ENCODE measurements at regions not wholly inside any gene's neighbourhood (a gene's known extent, or its start where the extent isn't known, plus 50 kb on each side); places are given as distances from the start of the nearest gene placed in this dataset.

DNA sequence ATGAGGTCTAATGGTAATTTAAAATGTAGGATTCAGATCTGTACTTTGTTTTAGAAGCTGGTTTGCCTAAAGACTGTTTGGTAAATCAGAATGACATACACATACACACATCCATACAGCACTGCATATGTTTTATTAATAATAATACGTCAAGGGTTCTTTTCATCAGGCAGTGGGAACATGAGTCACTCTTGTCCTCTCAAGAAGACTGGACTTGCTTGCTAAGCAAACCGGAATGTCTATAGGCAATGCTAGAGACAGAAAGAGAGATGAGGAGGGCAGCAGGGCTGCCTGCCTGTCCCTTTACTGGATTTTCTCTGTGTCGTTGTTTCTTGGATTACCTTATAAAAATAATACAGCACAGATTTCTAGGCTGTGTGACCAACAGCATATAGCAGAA, 119.1 kb upstream of the GALNT2 start:
- TF ChIP-seq, protein P1, sequence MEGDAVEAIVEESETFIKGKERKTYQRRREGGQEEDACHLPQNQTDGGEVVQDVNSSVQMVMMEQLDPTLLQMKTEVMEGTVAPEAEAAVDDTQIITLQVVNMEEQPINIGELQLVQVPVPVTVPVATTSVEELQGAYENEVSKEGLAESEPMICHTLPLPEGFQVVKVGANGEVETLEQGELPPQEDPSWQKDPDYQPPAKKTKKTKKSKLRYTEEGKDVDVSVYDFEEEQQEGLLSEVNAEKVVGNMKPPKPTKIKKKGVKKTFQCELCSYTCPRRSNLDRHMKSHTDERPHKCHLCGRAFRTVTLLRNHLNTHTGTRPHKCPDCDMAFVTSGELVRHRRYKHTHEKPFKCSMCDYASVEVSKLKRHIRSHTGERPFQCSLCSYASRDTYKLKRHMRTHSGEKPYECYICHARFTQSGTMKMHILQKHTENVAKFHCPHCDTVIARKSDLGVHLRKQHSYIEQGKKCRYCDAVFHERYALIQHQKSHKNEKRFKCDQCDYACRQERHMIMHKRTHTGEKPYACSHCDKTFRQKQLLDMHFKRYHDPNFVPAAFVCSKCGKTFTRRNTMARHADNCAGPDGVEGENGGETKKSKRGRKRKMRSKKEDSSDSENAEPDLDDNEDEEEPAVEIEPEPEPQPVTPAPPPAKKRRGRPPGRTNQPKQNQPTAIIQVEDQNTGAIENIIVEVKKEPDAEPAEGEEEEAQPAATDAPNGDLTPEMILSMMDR (optimal IDR thresholded peaks at IDR 0.05 in 1 of 3, IDR thresholded peaks at IDR 0.05 in 1 of 3, conservative IDR thresholded peaks at IDR 0.05 in 1 of 3; ENCODE audit: extremely low read depth in 1 of 3, insufficient read depth in 2 of 3, low read length in 3 of 3) = no peak
- no peak for TF ChIP-seq EZH2 (IDR thresholded peaks at IDR 0.05; ENCODE audit: low read length)

Data from keratinocyte (primary cell).